ENCODE measurements at regions not wholly inside any gene's neighbourhood (a gene's known extent, or its start where the extent isn't known, plus 50 kb on each side); places are given as distances from the start of the nearest gene placed in this dataset.

GRCh38 chr4:59834943-59835342, 1365.2 kb upstream of the ADGRL3 start:
- no peak for DNase-seq (ENCODE audit: low read depth in 1 of 2, low spot score in 1 of 2)

DNA sequence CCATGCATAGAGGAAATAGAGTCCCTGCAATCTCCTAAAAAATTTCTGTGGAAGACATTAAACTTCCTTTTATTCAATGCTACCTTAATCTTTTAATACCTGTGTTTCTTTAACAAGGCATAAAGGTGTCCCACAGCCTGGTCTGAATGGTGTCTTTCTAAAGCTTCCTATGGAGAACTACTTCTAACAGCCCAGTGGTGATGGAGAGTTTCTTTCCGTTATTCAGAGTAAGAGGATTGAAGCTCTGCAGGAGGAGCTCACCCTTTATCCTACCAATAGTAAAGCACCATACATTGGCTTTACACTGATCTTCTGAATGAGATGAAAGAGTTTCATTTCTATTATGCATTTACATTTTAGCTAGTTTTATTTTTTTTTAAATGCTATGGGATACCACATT, 1362.4 kb upstream of the ADGRL3 start:
- no peak for DNase-seq (ENCODE audit: low read depth in 1 of 2, low spot score in 1 of 2)

- no peak for DNase-seq (ENCODE audit: low read depth in 1 of 2, low spot score in 1 of 2)
Measured at GRCh38 chr4:59838236-59838635, 1361.9 kb upstream of the ADGRL3 start.

DNA sequence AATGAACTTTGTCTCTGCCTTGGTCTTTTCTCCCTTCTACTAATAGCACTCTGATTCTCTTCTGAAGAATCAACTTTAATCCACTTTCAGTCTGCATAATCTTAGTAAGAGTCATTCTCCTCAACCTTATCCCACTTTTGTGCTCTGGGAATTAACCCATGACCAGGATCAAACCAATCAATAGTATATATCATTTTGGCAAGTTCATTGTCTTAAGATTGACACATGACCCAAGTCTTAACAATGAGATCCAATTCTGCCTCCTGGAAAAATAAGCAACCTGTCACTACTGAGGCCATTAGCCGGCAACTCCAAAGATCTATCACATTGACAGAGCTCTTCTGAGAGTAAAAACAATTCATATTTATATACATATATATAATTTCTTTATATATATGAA, 1358.4 kb upstream of the ADGRL3 start:
- no peak for DNase-seq (ENCODE audit: low read depth in 1 of 2, low spot score in 1 of 2)

DNA sequence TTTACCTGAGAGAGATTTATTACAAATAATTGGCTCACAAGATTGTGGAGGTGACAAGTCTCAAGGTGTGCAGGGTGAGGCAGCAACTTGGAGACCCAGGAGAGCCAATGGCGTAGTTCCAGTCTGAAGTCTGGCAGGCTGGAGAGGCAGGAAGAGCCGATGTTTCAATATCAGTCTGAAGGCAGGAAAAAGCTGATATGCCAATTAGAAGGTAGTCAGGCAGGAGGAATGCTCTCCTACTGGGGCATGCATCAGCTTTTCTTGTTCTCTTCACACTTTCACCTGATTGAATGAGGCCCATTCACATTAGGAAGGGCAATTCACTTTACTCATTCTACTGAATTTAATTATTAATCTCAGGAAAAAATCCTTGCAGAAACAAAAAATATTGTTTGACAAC, 1351.7 kb upstream of the ADGRL3 start:
- no peak for DNase-seq (ENCODE audit: low read depth in 1 of 2, low spot score in 1 of 2)

DNA sequence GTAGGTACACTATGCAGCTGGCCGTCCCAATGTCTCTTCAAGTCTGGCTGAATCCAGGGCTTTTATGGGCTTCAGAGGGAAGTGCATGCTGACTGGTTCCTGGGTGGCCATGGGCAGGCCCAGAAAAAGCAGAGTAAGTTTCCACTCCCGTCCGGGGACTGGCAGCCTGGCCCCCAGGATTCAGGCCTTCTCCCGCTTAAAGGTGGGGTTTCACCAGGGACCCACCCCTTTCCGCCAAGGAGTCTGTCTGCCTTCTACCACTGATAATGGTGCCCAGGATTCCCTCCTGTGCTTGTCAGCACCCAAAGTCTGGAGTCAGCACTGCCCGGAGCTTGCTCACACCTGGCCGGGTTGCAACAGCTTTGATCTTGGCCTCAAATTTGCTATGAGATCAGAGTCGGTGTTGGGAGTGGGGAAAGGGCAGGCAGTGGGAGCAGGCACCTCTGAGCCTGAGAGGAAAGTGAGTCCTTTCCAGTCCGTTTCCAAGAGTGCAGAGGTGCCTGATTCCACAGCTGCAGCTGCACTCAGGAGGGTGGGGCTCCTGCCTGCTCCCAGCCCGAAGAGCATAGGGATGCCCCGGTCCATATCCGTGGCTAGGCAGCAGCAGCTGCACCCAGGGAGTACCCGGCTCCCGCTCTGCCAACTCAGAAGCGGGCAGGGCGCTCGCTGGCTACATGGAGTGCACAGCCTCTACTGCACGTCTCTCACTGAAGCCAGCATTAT, 1344.3 kb upstream of the ADGRL3 start:
- DNase-seq (ENCODE audit: low read depth in 1 of 2, low spot score in 1 of 2), result no peak

DNA sequence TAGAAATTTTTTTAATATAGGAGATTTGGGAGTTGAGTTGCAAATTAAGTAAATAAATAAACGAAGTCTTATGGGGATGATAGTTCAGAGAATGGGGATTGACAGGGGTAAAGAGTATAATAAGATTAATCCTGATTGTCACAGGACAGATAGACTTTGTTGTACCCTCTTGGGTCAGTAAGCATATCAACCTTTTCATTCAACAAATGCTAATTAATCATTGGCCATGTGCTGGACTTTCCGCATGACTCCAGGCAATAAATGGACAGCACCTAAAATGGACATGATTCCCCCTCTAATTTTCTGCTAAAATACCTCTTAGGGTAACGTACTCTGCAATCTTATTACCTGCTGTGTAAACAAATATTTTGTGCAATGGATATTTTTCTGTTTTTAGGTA, 1331.1 kb upstream of the ADGRL3 start:
- DNase-seq (ENCODE audit: low read depth in 1 of 2, low spot score in 1 of 2), result no peak

GRCh38 chr4:59869559-59869958, 1330.6 kb upstream of the ADGRL3 start:
- no peak for DNase-seq (ENCODE audit: low read depth in 1 of 2, low spot score in 1 of 2)

GRCh38 chr4:59881632-59882031, 1318.5 kb upstream of the ADGRL3 start:
- no peak for DNase-seq (ENCODE audit: low read depth in 1 of 2, low spot score in 1 of 2)

- DNase-seq (ENCODE audit: low read depth in 1 of 2, low spot score in 1 of 2), result no peak
Measured at GRCh38 chr4:59904331-59904730, 1295.8 kb upstream of the ADGRL3 start.

DNA sequence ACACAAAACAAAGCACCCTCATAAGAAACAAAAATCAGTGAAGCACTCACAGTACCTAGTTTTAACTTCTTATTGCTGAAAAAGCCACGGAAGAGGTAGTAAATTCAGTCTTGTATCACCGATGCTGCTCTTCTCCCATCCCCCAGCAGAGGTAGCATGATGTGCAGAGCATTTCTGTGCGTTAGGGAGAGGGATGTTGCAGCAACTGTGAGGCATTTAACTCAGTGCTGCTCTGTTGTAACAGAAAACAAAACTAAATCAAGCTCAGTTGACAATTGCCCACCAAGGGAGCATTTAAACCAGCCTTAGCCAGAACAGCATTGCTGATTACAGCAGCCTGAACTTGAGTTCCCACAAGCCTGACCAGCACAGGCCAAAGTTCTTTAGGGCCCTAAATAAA, 1279.7 kb upstream of the ADGRL3 start:
- DNase-seq (ENCODE audit: low read depth in 1 of 2, low spot score in 1 of 2), result no peak

DNA sequence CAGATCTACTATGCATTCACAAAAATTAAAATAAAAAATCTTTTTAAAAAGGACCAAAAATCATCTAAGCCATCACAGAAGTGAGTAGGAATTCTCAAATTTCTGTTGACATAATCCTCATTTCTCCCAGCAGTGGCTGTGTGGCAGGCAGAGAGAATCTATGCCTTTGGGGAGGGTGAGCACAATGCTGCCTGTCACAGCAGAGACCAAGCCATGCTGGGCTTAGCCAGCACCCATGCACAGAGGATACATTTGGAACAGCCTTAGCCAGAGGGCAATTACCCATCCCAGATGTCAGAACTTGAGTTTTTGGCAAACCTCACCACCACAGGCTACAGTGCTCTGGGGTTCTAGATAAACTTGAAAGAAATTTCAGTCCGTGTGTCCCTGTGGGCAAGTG, 1274.8 kb upstream of the ADGRL3 start:
- no peak for DNase-seq (ENCODE audit: low read depth in 1 of 2, low spot score in 1 of 2)

DNA sequence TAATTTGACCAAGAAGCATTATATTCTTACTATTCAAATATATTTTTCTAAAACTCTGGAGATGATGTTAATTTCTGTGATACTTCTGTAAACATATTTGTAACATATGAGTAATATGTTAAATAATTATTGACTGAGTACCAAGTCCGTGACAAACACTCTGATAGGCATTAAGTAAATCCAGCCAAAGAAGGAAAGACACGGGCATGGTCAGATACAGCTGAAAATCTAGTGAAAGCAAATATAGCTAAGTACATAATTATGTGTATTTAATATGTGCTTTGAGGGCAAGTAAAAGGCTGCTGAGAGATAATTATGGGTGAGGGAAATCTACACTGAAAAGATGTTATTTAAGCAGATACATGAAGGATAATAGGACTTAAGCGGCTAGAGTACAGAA, 1263.6 kb upstream of the ADGRL3 start:
- no peak for DNase-seq (ENCODE audit: low read depth in 1 of 2, low spot score in 1 of 2)

DNA sequence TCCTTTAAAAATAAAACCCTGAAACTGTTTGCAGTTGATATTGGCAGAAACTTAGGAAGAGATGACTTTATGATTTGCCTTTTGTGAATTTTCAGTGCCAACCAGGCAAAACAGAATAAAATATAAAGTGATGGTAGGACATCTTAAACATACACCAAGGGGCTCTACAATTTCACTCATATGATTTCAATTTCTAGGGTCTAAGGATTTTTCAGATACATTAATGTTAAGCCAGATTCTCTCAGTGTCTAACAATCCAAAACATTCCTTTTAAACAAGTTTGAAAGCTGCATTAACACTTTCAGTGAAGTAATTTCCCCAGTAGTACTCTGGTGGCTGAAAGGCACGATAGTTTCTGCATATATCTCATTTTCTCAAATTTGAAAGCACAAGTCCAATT, 1262.0 kb upstream of the ADGRL3 start:
- DNase-seq (ENCODE audit: low read depth in 1 of 2, low spot score in 1 of 2), result no peak

GRCh38 chr4:59945277-59945676, 1254.8 kb upstream of the ADGRL3 start:
- DNase-seq (ENCODE audit: low read depth in 1 of 2, low spot score in 1 of 2), result no peak

- DNase-seq (ENCODE audit: low read depth in 1 of 2, low spot score in 1 of 2), result no peak
Measured at GRCh38 chr4:59945716-59946115, 1254.4 kb upstream of the ADGRL3 start.

GRCh38 chr4:59956366-59956765, 1243.8 kb upstream of the ADGRL3 start:
- DNase-seq (ENCODE audit: low read depth in 1 of 2, low spot score in 1 of 2), result no peak

DNA sequence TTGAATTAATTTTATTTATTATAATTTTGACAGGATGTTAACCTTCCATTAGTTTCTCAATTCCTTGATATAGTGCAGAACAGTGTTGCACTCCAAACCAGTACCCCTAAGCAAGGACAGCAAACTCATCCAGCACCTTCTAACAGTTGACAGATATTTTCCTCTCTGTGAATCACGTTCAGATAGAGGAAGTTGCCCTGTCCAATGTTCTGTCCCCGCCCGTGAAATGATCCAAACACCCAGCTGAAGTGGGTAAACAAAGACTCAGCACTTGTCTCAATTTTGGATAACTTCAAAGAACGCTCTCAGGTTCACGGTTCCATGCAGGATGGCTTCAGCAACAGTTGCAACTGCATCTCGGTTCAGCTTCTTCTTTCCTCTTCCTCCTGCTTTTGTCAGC, 1240.0 kb upstream of the ADGRL3 start:
- DNase-seq (ENCODE audit: low read depth in 1 of 2, low spot score in 1 of 2), result no peak

DNA sequence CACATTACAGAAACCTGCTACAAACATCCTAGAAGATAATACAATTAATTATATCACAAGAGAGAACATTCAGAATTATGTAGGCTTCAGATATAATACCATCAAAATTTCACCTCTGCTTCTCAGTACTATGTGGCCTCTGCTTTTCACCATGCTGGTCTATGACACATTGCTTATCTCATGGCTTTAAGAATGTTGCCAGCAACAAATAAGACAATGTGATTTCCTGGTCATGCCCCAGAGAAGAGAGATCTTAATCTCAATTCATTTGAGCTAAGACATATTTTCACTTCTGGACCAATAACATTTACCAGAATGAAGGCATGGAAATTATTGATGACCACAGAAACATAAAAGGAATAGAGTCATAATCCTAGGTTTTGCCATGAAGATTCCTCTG, 1233.4 kb upstream of the ADGRL3 start:
- no peak for DNase-seq (ENCODE audit: low read depth in 1 of 2, low spot score in 1 of 2)

- DNase-seq (ENCODE audit: low read depth in 1 of 2, low spot score in 1 of 2), result no peak
Measured at GRCh38 chr4:59968796-59969195, 1231.3 kb upstream of the ADGRL3 start.

- DNase-seq (ENCODE audit: low read depth in 1 of 2, low spot score in 1 of 2), result no peak
Measured at GRCh38 chr4:59969909-59970308, 1230.2 kb upstream of the ADGRL3 start.

DNA sequence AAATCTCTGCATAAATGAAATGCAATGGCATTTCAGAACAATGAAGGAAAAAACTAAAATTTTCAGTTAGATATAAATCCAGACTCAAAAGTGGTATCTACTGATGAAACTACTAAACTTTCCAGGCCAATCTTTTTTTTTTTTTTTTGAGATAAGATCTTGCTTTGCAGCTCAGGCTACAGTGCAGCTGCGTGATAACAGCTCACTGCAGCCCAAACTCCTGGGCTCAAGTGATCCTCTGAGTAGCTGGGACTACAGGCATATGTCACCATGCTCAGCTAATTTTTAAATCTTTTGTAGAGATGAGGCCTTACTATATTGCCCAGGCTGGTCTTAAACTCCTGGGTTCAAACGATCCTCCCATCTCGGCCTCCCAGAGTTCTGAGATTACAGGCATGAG, 1228.2 kb upstream of the ADGRL3 start:
- DNase-seq (ENCODE audit: low read depth in 1 of 2, low spot score in 1 of 2), result no peak

- no peak for DNase-seq (ENCODE audit: low read depth in 1 of 2, low spot score in 1 of 2)
Measured at GRCh38 chr4:59973492-59973891, 1226.6 kb upstream of the ADGRL3 start.

GRCh38 chr4:59979061-59979460, 1221.1 kb upstream of the ADGRL3 start:
- DNase-seq (ENCODE audit: low read depth in 1 of 2, low spot score in 1 of 2), result no peak

Measured in activated CD4-positive, alpha-beta T cell treated with anti-CD3 and anti-CD28 coated beads, Interleukin-2, amount 50 U/mL, for 24 hours (primary cell).